Neural crest cell (in vitro differentiated cells): ENCODE measurements at regions not wholly inside any gene's neighbourhood (a gene's known extent, or its start where the extent isn't known, plus 50 kb on each side); places are given as distances from the start of the nearest gene placed in this dataset.

Experiments
- DNase-seq: peaks from one replicate; pipeline ENCODE4 v3.0.0; 2021; ENCODE audit warnings: low read depth, mixed read lengths, low spot score
- H3K27ac Mint-ChIP-seq: one replicate; pipeline ENCODE4 v1.8.0; 2021; ENCODE audit warnings: mild to moderate bottlenecking, mixed read lengths; ENCODE audit not compliant: unreplicated experiment
- H3K27me3 Mint-ChIP-seq: 2 replicates; pipeline ENCODE4 v1.8.0; 2021; ENCODE audit warnings: low read depth, mild to moderate bottlenecking, mixed read lengths
- H3K36me3 Mint-ChIP-seq: 2 replicates; pipeline ENCODE4 v1.8.0; 2021; ENCODE audit warnings: low read depth, mild to moderate bottlenecking, mixed read lengths
- H3K4me1 Mint-ChIP-seq: 2 replicates; pipeline ENCODE4 v1.8.0; 2021; ENCODE audit warnings: mixed read lengths
- H3K4me3 Mint-ChIP-seq: one replicate; pipeline ENCODE4 v1.8.0; 2021; ENCODE audit warnings: mild to moderate bottlenecking, mixed read lengths
- H3K9me3 Mint-ChIP-seq: 2 replicates; pipeline ENCODE4 v1.8.0; 2021; ENCODE audit warnings: mixed read lengths
- TF ChIP-seq, protein P1 (sequence below): fragments of 200-600 bp; sonication (generic); conservative IDR thresholded peaks from 2 replicates; pipeline ENCODE4 v1.5.0; 2021; ENCODE audit warnings: antibody characterized with exemption, mild to moderate bottlenecking

DNA sequence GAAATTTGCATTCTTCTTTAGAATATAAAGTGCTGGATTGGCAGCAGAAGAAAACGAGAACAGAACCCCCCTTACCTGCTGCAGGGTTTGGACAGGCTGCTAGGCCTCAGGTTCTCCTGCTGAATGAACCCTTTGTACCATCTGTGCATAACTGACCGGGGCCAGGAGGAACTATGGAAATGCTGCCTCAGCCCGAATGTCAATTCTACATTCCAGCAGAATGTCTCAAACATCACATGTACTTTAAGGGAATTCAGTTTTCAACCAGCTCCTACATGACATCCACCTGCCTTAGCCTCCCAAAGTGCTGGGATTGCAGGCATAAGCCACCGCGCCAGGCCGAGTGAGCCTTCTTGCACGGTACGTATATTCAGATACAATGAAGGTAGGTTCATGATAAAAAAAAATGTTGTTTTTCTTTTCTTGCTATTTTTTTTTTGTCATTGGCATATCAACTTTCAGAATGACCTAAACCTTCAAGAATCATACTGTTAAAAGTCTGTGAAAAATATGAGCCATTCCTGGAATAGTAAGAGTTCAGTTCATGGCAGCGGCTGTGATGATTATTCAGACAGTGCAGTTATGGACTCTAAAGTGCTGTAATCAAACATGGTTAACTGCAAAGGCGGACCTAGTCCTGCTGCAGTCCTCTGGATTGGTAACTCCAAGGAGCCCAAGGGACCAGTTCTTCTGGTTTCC, 84.4 kb upstream of the TNS3 start:
- no peak overlapping the region for H3K27ac Mint-ChIP-seq
- no peak for DNase-seq
- H3K9me3 Mint-ChIP-seq: no peaks in the 10 kb centered on the region
- H3K4me1 Mint-ChIP-seq: peaks cover 15% of the 10 kb centered on the region
- H3K36me3 Mint-ChIP-seq: no peaks in the 10 kb centered on the region
- H3K4me3 Mint-ChIP-seq: no peak overlapping the region
- H3K27me3 Mint-ChIP-seq: no peaks in the 10 kb centered on the region
- TF ChIP-seq, protein P1, sequence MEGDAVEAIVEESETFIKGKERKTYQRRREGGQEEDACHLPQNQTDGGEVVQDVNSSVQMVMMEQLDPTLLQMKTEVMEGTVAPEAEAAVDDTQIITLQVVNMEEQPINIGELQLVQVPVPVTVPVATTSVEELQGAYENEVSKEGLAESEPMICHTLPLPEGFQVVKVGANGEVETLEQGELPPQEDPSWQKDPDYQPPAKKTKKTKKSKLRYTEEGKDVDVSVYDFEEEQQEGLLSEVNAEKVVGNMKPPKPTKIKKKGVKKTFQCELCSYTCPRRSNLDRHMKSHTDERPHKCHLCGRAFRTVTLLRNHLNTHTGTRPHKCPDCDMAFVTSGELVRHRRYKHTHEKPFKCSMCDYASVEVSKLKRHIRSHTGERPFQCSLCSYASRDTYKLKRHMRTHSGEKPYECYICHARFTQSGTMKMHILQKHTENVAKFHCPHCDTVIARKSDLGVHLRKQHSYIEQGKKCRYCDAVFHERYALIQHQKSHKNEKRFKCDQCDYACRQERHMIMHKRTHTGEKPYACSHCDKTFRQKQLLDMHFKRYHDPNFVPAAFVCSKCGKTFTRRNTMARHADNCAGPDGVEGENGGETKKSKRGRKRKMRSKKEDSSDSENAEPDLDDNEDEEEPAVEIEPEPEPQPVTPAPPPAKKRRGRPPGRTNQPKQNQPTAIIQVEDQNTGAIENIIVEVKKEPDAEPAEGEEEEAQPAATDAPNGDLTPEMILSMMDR: no peak

GRCh38 chr7:47664650-47665195, 82.8 kb upstream of the TNS3 start:
- no peak for DNase-seq
- Mint-ChIP-seq H3K4me3 (no peak overlapping the region), H3K4me1 (peaks cover 17% of the 10 kb centered on the region), H3K36me3 (no peaks in the 10 kb centered on the region), H3K27me3 (no peaks in the 10 kb centered on the region), H3K9me3 (no peaks in the 10 kb centered on the region), H3K27ac (no peak overlapping the region)
- TF ChIP-seq, protein P1: no peak

- TF ChIP-seq, protein P1: no peak
- peaks cover 17% of the 10 kb centered on the region for H3K4me1 Mint-ChIP-seq
- H3K4me3 Mint-ChIP-seq: no peak overlapping the region
- H3K27me3 Mint-ChIP-seq: no peaks in the 10 kb centered on the region
- no peaks in the 10 kb centered on the region for H3K36me3 Mint-ChIP-seq
- H3K9me3 Mint-ChIP-seq: no peaks in the 10 kb centered on the region
- no peak for DNase-seq
- H3K27ac Mint-ChIP-seq: no peak overlapping the region
Observed at GRCh38 chr7:47663851-47664250, 81.9 kb upstream of the TNS3 start.

GRCh38 chr7:47663213-47663612, 81.3 kb upstream of the TNS3 start:
- TF ChIP-seq, protein P1: no peak
- H3K4me3 Mint-ChIP-seq: no peak overlapping the region
- no peaks in the 10 kb centered on the region for H3K9me3 Mint-ChIP-seq
- H3K36me3 Mint-ChIP-seq: no peaks in the 10 kb centered on the region
- H3K27me3 Mint-ChIP-seq: no peaks in the 10 kb centered on the region
- no peak overlapping the region for H3K27ac Mint-ChIP-seq
- peaks cover 17% of the 10 kb centered on the region for H3K4me1 Mint-ChIP-seq
- no peak for DNase-seq

- no peak overlapping the region for H3K4me3 Mint-ChIP-seq
- DNase-seq: no peak
- TF ChIP-seq, protein P1: no peak
- no peaks in the 10 kb centered on the region for H3K36me3 Mint-ChIP-seq
- H3K27ac Mint-ChIP-seq: no peak overlapping the region
- H3K4me1 Mint-ChIP-seq: peaks cover 20% of the 10 kb centered on the region
- H3K9me3 Mint-ChIP-seq: no peaks in the 10 kb centered on the region
- no peaks in the 10 kb centered on the region for H3K27me3 Mint-ChIP-seq
Observed at GRCh38 chr7:47661051-47661714, 79.3 kb upstream of the TNS3 start.
